ENCODE measurements at regions not wholly inside any gene's neighbourhood (a gene's known extent, or its start where the extent isn't known, plus 50 kb on each side); places are given as distances from the start of the nearest gene placed in this dataset.
"Not testable (repeated sequence)": the region's sequence is repeated elsewhere in the genome, so short reads cannot be mapped to it uniquely, and the experiment has no call there.

- DNase-seq: no peak
Observed at GRCh38 chr13:71382285-71382684, 484.7 kb downstream of the DACH1 start.

GRCh38 chr13:71380191-71380590, 486.8 kb downstream of the DACH1 start:
- DNase-seq: no peak

DNA sequence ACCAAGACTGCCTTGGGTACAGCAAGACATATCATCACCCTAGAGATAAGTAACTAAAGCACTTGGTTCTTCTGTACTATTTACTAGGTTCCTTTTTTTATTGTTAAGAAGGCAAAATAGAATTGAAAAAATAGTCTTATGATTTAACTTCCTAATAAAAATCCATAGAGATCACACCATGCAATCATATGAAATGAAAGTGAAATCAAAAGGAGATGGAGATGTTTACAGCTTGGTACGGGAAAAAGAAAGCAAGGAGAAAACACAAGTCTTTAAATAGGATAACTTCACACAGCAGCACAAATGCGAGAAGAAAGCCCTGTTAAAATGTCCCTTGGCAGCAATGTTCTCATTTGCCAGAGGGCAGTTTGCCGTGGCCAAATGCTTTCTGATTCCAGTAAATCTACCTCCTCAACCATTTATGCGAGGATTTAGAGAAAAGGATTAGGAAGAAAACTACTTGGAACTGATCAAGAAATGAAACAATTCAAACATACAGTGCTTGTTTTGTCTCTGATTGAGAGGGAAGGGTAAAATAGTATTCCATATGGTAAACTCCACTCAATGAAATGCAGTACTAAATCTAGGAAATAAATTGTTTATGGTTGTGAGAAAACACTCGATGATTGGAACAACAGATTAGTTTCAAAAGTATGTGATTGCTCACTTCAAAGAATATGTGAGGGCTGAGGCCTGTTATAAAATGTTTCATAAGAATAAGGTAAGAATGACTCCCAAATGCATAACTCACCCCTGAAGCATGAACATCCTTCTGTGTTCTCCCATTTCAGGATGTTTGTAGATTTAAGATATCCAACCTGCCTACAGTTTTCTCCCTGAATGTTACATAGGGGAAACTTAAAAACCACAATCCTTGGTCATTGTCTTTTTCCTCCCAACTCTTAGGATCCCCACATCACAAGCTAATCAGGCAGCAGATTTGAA, 487.8 kb downstream of the DACH1 start:
- no peak for DNase-seq

- no peak for DNase-seq
Observed at GRCh38 chr13:71374471-71375049, 492.4 kb downstream of the DACH1 start.

- no peak for DNase-seq
Observed at GRCh38 chr13:71368336-71368735, 498.7 kb downstream of the DACH1 start.

GRCh38 chr13:71360041-71360440, 507.0 kb downstream of the DACH1 start:
- DNase-seq: no peak

- no peak for DNase-seq
Observed at GRCh38 chr13:71359641-71360040, 507.4 kb downstream of the DACH1 start.

GRCh38 chr13:71358218-71358617, 508.8 kb downstream of the DACH1 start:
- no peak for DNase-seq

GRCh38 chr13:71355010-71355409, 512.0 kb downstream of the DACH1 start:
- DNase-seq: no peak

- no peak for DNase-seq
Observed at GRCh38 chr13:71350886-71351285, 516.1 kb downstream of the DACH1 start.

GRCh38 chr13:71345856-71346255, 521.1 kb downstream of the DACH1 start:
- not testable (repeated sequence) for DNase-seq

- DNase-seq: no peak
Observed at GRCh38 chr13:71339736-71340135, 527.3 kb downstream of the DACH1 start.

- no peak for DNase-seq
Observed at GRCh38 chr13:71339005-71339404, 528.0 kb downstream of the DACH1 start.

DNA sequence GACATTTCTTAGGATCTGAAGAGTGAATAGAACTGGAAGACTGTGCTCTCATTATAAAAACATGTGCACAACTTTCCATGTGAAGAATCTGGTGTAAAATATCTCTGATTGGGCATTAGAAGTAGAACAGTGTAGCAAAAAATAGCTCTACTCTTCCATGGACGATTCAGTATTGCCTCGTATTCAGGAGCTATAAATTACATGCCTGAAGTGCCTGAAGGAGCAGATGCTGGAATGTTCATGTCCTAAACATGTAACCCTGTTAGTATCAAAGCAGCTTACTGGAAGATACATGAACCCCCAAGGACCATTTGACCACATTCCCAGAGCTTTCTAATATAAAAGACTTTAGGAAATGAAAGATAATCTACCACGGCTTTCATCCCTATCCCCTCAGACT, 528.9 kb downstream of the DACH1 start:
- no peak for DNase-seq

DNA sequence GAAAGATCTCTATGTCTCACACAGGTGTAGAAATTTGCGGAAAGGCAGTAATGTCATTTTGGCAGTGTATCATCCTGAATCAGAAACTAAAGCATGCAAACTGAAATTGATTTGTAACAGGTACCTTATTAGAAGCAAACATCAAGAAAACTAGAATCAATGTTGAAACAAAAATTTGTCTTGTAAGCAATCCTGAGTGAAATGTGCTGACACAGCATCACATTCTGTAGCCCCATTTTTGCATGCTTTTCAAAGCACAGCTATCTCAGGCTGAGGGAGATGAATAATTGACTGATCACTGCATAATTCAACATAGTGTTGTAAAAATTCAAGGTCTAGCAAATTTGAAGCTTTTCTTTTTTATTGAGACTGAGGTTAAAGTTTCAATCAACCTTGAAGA, 539.7 kb downstream of the DACH1 start:
- no peak for DNase-seq

DNA sequence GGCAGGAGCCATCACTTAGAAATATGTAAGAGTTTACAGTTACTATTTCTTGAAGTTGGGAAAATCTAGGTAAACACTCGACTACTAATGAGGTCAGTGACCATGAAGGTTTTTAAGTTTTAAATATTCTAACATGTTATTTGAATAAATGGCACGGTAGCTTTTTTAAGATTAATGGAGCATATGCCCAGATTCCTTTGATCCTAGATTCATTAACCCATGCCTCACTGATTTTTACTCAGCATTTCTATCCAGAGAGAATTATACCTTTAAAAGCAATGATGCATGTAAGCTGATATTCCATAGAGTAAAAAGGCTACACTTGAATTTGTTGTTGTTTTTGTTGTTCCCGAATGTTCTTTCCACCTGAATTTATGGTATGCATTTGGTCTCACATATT, 541.4 kb downstream of the DACH1 start:
- DNase-seq: no peak

DNA sequence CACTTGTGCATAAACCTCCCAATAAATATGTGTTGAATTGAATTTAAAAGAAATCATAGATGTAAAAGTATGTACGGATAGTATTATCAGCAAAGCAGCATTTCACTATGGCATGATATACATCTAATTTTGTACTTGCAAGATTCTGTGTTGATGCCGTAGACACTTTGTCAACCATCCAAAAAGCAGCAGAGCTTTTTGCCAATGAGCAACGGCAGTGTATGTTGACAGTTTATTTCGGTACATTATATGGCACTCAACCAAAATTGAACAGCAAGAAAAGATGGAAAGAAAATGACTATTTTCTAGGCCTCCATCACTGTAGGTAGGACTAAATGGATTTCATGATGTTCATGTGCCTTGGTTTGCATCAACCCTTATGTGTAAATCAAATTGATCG, 543.7 kb downstream of the DACH1 start:
- DNase-seq: no peak

GRCh38 chr13:71320452-71320851, 546.6 kb downstream of the DACH1 start:
- no peak for DNase-seq

- no peak for DNase-seq
Observed at GRCh38 chr13:71316792-71317363, 550.1 kb downstream of the DACH1 start.

- DNase-seq: no peak
Observed at GRCh38 chr13:71312923-71313322, 554.1 kb downstream of the DACH1 start.

- DNase-seq: no peak
Observed at GRCh38 chr13:71309905-71310304, 557.1 kb downstream of the DACH1 start.

GRCh38 chr13:71306821-71307220, 560.2 kb downstream of the DACH1 start:
- DNase-seq: no peak

DNA sequence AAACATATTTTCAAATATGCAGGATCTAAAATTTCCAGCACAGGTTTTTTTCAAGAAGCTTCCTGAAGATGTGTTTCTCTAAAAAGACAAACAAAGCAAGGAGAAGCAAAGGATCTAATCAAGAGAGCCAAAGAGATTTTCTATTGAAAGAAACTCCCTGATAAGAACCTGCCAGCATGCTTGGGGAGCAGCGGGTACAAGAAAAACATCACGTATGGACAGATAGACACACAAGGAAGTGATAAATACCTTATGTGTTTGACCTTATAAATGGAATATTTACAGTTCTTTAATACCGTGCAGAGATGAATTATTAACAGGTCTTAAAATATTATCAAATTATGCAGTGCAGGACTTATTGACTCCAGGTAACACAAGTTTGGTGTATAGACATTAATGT, 562.1 kb downstream of the DACH1 start:
- no peak for DNase-seq

DNA sequence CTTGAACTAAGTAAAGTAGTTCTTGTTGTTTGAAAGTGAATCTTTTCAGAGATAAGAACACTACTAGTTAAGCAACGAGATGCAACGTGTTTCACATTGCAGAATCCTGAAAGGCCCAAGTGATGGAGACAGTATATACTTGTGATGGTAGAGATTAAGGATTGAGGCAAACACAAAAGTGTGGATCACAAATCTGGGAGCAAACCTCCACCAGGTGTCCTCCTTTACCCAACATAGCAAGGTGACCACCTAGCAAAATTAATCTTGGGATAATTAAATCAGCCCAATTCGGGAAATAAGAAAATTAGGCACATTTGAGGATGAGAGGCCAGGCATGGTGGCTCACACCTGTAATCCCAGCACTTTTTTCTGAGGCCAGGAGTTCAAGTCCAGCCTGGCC, 563.9 kb downstream of the DACH1 start:
- no peak for DNase-seq

Data from T-helper 9 cell (primary cell).